Left hindlimb (tissue), 1 donor: ENCODE measurements at regions not wholly inside any gene's neighbourhood (a gene's known extent, or its start where the extent isn't known, plus 50 kb on each side); places are given as distances from the start of the nearest gene placed in this dataset.
"Not testable (repeated sequence)": the region's sequence is repeated elsewhere in the genome, so short reads cannot be mapped to it uniquely, and the experiment has no call there.

Source experiments
- DNase-seq: peaks from one replicate; pipeline ENCODE4 v3.0.0-alpha.2; 2018

DNA sequence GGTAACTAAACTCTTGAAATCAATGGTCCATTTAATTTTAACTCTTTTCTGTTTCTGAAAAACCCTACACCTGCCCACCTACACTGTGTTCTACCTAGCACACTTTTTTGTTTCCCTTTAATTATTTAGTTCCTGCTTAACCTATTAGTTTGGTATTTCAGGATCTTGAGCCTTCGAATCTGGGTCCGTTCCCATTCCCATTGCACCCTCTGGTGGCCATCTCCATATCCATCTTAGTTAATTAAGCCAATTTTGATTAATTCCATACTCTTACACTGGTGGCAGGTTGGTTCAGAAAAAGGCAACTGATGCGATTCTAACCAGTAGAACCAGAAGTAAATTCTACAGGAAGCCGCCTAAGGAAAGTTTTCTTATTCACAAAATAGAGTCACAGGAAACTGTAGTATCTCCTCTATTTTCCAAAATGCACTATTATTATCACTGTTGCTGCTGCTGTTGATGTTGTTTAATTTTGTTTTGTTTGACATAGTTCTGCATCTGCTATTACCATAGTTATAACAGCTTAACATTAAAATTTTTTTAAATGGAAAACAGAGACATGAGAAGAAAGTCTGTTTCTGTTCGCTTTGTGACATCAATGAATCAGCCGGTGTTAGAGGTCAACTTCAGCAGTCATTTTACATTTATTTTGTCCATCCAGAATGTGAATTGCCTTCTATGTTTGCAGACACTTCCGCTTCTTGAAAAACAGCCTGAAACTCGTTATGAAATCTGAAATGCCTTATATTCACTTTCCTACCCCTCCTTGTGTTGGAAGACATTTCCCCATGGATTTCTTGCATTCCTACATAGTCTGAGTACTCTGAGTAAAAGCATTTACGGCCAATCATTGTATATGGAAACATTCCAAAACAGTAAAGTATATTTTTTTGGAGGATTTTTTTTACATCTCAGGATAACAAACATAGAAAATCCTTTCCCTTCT is 115.5 kb upstream of the NCAM2 start:
- DNase-seq: no peak

DNA sequence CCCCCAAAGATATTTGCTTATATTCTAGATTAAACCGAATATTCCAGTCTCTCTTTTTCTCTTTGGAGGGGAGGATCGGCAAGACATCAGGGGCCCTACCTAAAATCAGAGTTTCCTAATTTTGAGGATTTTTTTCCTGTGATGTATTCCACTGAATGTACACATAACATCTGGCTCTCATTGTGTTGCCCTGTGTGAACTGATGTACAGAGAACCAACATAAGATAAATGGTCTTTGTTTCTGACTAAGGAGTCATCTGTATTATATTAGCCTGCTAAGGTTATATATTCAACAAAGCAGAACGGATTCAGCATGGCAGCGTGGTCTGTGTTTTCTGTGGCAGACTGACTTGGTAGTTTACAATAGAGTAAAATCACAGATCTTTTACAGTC is 114.8 kb upstream of the NCAM2 start:
- DNase-seq: no peak

DNA sequence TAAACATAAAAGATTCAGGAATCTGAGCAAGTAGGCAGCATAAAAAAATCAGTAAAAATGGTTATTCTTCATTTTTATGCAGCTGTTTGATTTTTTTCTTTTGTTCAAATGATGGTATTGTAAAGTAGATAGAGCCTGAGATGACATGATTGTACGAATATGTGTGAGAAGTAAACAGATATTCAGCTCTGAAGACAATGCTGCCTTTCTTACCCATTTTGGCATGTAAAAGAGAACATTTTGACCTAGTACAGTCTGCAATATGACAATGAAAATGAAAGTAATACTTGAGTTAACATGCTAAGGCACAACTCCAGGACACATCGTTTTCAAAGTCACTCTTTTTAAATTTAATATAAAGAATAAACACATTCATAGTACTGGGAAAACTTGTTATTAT is 95.7 kb upstream of the NCAM2 start:
- no peak for DNase-seq

DNA sequence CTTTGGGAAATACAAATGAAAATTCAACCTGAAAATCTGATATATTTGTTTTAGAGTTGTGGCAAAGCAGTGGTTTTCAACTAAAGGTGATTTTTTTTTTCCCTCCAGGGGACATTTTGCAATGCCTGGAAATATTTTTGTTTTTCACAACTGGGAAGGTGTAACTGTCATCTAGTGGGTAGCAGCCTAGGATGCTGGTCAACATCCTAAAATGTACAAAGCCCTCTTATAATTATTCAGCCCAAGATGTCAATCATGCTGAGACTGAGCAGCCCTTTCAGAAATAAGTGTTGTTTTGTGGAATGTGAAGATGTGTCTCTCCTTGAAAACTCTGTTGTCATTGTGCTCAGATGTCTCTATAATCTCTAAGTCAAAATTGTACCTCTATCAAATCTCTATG is 95.2 kb upstream of the NCAM2 start:
- DNase-seq: no peak

DNA sequence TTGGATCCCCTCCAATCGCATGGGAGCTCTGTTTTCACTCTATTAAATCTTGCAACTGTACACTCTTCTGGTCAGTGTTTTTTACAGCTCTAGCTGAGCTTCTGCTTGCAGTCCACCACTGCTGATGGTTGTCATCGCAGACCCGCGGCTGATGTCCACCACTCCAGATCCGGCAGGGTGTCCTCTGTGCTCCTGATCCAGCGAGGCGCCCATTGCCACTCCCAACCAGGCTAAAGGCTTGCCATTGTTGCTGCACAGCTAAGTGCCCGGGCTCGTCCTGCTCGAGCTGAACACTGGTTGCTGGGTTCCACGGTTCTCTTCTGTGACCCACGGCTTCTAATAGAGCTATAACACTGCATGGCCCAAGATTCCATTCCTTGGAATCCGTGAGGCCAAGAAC is 70.7 kb upstream of the NCAM2 start:
- not testable (repeated sequence) for DNase-seq

DNA sequence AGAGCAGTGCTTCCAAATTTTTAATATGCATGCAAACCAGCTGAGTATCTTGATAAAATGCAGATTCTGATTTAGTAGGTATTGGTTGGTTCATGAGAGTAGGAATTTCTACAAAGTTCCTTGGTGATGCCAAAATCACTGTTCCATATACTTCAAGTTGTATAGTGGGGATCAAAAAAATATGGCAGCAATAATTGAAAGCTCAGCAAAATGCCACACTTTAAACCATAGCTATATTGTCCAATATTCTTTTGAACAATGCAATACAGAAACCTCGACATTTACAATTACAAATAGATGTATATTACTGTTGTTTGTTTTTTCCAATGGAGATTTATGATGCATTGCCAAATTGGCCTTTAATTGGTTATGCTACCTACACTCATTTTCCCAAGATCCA is 55.7 kb upstream of the NCAM2 start:
- no peak for DNase-seq

DNA sequence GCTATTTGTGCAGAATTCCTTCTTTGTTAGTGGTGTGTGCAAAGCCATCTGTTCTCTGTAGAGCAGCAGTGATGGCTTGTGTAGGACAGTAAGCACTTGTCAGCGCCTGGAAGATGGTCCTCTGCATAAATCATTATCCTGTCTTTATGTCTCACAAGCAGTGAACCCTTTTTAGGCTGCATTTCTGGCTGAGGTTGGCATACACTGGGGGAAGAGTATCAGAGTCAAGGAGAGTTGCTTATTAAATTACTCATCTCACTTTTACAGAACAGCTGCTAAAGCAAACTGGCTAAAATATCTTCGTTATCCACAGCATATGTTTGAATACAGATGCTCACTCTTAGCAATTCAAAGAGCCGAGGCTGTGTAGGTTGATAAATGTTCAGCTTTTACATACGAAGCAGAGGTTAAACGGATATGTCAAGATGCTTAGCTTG is 54.6 kb upstream of the NCAM2 start:
- DNase-seq: no peak

DNA sequence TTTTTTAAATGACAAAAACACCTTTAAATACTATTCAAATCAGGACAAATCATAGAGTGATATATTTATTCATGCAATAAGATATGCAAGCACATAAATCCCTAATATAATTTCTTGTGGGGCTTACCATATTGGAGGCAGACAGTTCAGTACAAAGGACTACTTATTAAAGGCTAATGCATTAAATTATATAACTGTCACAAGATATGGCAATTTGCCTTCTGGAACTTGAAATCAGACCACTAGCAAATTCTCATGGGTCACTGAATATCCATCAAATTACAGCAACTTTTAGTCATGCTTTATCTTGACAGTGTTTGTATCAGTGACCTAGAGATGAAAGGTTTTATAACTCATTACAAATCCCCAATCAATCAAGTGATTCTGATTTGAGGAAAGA is 54.1 kb upstream of the NCAM2 start:
- DNase-seq: no peak

DNA sequence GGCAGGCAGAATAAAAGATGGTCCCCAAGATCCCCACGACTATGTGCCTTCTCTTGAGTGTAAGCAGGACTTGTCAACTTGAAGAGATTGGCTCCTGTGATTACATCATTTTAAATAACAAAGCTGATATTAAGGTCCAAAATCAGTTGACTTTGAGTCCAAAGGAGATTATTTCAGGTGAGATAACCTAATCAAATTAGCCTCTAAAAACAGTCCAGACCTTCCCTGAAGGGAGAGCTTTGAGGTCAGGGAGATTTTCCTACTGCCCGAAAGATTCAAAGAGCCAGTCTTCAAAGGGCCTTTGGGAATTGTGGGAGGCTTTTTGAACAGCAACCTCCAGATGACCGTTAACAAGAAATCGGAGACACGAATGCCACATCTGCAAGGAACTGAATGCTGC is 51.5 kb upstream of the NCAM2 start:
- DNase-seq: no peak
